NCI-H82 treated with DMSO at 0.1 percent for 48 hours (cell line): ENCODE measurements at regions not wholly inside any gene's neighbourhood (a gene's known extent, or its start where the extent isn't known, plus 50 kb on each side); places are given as distances from the start of the nearest gene placed in this dataset.
A peak's percentile ranks its signal among the peaks of the same experiment; 100 is the strongest.
"Not testable (repeated sequence)": the region's sequence is repeated elsewhere in the genome, so short reads cannot be mapped to it uniquely, and the experiment has no call there.

ENCODE experiments used
- DNase-seq: peaks from one replicate; lab custom pipeline; 2025; ENCODE audit not compliant: unreplicated experiment; lab: John Stamatoyannopoulos, UW

DNA sequence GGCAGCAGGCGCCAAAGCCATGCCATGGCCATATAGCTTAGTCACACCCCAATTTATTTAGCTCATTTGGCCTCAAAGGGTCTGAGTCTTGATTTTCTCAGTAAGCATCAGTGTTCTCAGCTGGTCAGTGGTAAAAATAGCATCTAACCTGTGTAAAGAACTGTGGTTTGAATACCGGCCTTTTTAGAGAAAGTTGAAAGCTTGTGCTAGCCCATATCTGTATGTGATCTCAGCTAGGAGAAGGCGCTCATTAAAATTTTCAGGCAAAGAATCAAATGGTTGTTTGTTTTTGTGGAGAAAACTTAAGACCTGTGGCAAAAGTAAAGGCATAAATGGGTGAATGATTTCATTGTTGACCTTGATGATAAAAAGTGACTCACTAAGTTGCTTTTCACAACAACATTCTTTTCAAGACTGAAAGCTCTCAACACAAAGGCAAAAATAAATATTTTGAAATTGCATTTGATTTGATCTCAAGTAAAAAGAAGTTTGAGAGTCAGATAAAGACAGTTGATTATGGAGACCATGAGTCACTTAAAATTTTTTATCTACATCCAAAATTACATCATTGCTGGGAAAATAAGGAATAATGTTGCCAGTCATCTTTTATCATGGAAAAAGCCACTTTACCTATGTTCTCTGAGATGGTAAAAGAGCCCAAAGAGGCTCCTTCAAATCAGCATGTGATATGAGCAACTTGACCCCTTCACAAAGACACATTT is 128.5 kb upstream of the RGS6 start:
- DNase-seq = no peak

DNA sequence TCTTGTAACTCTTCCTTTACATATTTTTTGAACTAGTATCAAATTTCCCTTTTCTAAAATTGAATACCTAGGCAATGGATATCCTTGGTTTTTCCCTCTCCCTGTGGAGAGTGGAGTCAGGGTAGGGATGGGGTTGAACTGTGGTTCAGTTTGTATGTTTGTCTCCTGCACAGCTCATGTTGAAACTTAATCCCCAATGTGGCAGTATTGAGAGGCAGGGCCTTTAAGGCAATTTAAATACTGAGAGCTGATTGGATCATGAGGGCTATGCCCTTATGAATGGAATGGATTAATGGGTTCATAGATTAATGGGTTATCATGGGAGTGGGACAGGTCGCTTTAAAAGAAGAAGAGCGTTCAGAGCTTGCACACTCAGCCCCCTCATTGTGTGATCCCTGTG is 127.2 kb upstream of the RGS6 start:
- DNase-seq = peak; percentile 63

DNA sequence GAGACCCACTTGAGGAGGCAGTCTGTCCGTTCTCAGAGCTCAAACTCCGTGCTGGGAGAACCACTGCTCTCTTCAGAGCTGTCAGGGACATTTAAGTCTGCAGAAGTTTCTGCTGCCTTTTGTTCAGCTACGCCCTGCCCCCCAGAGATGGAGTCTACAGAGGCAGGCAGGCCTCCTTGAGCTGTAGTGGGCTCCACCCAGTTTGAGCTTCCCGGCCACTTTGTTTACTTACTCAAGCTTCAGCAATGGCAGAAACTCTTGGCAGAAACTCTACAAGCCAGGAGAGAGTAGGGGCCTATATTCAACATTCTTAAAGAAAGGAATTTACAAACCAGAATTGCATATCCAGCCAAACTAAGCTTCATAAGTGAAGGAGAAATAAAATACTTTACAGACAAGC is 125.2 kb upstream of the RGS6 start:
- not testable (repeated sequence) for DNase-seq

- DNase-seq = not testable (repeated sequence)
Measured at GRCh38 chr14:71810800-71811199, 121.4 kb upstream of the RGS6 start.

DNA sequence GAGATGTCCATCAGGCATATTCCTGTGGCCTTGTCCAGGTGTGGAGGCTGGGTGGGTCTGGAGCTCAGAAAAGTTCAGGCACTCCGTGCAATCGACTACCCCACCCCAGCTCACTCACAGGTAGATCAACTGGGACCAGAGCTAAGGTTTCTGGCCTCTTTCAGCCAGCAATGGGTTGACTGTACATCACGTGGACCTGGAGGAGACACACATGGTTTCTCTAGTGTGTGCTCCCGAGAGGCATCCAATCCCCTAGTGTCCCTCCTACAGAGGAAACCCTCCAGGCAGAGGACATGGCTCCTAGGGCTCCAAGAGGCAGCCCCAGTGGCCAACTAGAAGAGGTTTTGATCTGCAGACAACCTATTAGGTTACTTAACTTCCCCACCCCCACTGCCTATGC is 119.5 kb upstream of the RGS6 start:
- no peak for DNase-seq

- DNase-seq = no peak
Measured at GRCh38 chr14:71815110-71815509, 117.1 kb upstream of the RGS6 start.

DNA sequence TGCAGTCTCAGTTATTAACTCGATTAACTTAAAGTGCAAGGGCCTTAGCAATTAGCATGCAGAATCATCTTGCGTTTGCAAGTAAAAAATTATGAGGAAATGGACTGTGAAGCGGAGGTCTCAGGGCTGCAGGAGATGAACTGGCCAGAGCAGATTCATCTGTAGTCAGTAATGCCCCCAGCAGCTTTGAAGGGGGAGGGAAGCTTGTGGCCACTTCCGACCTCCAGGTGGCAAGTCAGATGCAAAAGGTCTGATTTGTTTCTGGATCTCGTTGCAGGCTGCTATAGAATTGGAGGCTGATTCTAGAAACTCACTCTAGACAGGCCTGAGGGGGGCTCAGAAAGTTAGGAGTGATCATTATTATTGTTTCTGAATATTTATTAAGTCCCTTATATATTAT is 107.4 kb upstream of the RGS6 start:
- DNase-seq = no peak

DNA sequence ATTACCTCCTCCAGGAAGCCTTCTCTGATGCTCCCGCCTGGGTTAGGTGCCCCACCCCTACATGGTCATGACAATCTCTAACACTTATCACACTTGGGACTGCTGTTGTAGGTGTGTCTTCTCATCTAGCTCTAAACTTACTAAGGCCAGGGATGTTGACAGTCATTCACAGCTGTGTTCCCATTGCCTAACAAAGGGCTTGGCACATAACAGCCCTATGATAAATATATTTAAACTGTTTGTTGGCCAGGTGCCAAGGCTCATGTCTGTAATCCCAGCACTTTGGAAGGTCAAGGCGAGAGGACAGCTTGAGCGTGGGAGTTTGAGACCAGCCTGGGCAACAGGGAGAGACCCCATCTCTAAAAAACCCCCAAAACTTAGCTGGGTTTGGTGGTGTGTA is 98.8 kb upstream of the RGS6 start:
- DNase-seq = no peak

GRCh38 chr14:71834284-71835204 is 97.7 kb upstream of the RGS6 start:
- no peak for DNase-seq

DNA sequence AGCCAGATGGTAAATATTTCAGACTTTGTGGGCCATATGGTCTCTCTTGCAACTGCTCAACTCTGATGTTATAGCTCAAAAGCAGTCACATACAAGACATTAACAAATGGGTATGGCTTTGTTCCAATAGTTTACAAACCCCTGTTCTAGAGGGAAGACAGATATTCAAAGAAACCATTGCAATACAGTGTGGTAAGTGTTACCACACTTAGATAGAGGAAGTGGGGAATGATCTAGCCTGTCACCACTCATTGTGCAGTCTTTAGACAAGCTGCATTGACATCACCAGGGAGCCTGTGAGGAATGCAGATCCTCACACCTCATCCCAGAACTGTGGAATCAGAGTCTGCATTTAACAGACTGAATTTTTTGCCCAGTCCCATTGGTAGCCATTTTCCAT is 80.0 kb upstream of the RGS6 start:
- no peak for DNase-seq

DNA sequence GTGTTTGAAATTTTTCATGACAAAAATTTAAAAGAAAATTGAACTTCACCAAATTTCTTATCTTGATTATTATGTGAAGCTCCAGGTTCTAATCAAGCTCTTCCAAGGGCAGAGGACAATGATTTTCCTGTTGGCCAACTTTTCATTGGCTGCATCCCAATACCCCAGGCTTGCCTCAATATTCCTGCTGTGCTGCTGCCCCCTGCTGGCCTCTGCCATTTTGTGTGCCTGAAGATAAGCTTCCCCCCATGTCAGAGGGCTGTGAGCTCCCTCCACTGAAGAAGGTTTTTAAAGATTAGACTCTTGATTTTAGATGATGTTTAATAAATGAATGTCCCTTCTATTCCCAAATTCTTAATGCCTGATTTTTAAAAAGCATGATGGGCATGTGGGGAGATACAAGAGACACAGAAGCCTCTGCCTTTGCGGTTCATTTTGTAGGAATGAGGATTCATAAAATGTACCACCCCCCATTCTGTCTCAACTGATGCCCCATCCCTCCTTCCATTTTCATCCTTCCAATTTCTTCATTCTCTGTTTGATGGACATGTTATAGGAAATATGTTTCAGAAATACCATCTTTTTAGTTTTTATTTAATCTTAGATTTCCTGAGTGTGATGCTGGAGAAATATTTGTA is 76.7 kb upstream of the RGS6 start:
- peak; percentile 38 for DNase-seq

DNA sequence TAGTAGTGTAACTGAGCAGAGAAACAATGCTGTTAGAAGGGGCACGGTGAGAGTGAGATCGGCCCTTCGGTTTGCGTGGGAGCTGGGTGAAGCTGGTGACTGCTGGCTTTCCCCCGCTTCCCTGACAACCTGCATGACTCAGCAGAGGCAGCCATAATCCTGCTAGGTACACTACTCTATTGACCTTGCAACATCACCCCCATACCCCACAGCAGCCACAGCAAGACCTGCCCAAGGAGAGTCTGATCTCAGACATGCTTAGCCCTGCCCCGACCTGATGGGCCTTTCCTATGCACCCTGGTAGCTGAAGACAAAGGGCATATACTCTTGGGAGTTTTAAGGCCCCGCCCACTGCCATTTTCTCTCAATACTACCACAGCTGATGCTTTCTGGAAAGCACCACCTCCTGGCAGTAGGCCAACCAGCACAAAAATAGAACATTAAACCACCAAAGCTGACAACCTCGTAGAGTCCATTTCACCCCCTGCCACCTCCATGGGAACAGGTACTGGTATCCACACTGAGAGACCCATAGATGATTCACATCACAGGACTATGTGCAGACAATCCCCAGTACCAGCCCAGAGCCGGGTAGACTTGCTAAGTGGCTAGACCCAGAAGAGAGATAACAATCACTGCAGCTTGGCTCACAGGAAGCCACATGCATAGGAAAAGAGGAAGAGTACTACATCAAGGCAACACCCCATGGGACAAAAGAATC is 75.9 kb upstream of the RGS6 start:
- DNase-seq = no peak

DNA sequence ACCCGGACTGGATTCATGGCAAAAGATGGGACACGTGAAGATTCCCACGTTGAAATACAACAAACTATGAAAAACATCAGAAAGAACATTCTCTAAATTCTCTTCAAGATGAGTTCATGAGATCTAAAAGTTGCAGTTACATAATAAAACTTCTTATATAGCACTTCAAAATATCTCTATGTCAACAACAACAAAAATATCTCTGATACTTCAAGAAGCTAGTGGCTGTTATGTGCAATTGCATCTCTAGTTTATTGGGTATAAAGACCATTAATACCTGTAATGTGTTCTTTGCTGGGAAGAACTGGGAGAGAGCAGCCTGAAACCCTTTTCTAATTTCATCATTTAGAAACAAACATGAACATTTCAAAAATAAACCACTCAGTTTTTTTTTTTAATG is 69.2 kb upstream of the RGS6 start:
- DNase-seq = no peak

DNA sequence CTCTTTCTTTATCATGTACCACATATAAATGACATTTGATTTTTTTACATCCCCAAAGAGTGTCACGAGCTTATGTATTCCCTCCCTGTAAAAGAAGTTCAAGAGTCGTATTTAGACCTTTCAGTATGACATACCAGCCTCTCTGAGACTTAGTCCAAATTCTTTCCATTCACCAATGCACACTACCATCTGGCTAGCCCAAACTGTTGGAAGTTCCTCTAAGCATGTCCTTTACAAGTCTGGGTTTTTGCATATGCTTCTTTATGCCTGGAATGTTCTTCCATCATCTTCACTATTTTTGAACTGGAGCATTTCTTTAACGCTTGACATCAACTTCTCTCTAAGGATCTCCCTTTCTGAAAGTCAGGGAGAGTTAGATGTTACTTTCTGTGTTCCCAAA is 68.5 kb upstream of the RGS6 start:
- DNase-seq = no peak
